ENCODE measurements at regions not wholly inside any gene's neighbourhood (a gene's known extent, or its start where the extent isn't known, plus 50 kb on each side); places are given as distances from the start of the nearest gene placed in this dataset.

GRCh38 chrX:145936769-145937168 lies 119.1 kb downstream of the SLITRK2 start:
- no peak for TF ChIP-seq POLR2A (IDR thresholded peaks at IDR 0.05)
- no peak for TF ChIP-seq CTCF (IDR thresholded peaks at IDR 0.05)
